ENCODE measurements at regions not wholly inside any gene's neighbourhood (a gene's known extent, or its start where the extent isn't known, plus 50 kb on each side); places are given as distances from the start of the nearest gene placed in this dataset.

GRCh38 chr2:32895424-32895823 lies 51.3 kb upstream of the LTBP1 start:
- Histone ChIP-seq H3K23me2 (ENCODE audit: low read depth, low read length) (no peaks in the 10 kb centered on the region), H3K79me2 (ENCODE audit: control insufficient read depth in 1 of 2, insufficient read depth in 2 of 2, low read length in 2 of 2) (no peaks in the 10 kb centered on the region), H3K27ac (ENCODE audit: low read depth, low read length) (no peak overlapping the region), H2BK15ac (ENCODE audit: low read length) (no peak overlapping the region), H2BK120ac (replicated peaks; ENCODE audit: low read depth, low read length) (no peak overlapping the region), H3K14ac (ENCODE audit: insufficient read length) (no peak overlapping the region), H4K20me1 (replicated peaks in 1 of 2; ENCODE audit: control insufficient read depth in 1 of 2, insufficient read depth in 2 of 2, low read length in 2 of 2) (no peaks in the 10 kb centered on the region), H2BK5ac (ENCODE audit: low read depth, low read length) (no peak overlapping the region), H3K36me3 (ENCODE audit: control insufficient read depth in 2 of 4, insufficient read depth in 4 of 4, low read length in 3 of 4) (no peaks in the 10 kb centered on the region), H3K4me3 (ENCODE audit: extremely low read depth in 1 of 4, insufficient read depth in 2 of 4, low read depth in 3 of 4, low read length in 4 of 4) (no peak overlapping the region), H4K5ac (ENCODE audit: insufficient read length, low read depth, low read length) (no peak overlapping the region), H2BK12ac (ENCODE audit: low read depth, low read length) (no peak overlapping the region), H2AK5ac (ENCODE audit: low read depth, low read length) (no peak overlapping the region), H3K4me1 (replicated peaks in 1 of 4; ENCODE audit: control insufficient read depth in 3 of 4, insufficient read depth in 4 of 4, low read length in 3 of 4) (peaks cover 0 to 3% (median 0%) of the 10 kb centered on the region in 4 experiments; a peak in 1 of 7 replicates), H3K4me2 (ENCODE audit: insufficient read depth in 1 of 2, low read depth in 2 of 2, low read length in 2 of 2) (no peak overlapping the region), H4K8ac (ENCODE audit: extremely low read depth, insufficient read depth, low read length) (no peak overlapping the region), H2AFZ (ENCODE audit: low read length) (no peak overlapping the region), H3K9me3 (ENCODE audit: insufficient read depth in 2 of 2, low read depth in 1 of 2, low read length in 1 of 2) (no peaks in the 10 kb centered on the region), H2BK20ac (ENCODE audit: low read length) (no peak overlapping the region), H3K18ac (ENCODE audit: extremely low read depth, low read length) (no peak overlapping the region), H3K79me1 (ENCODE audit: low read depth, low read length) (no peaks in the 10 kb centered on the region), H3K56ac (replicated peaks; ENCODE audit: insufficient read length, low read depth, low read length) (no peak overlapping the region), H3K27me3 (replicated peaks in 1 of 4; ENCODE audit: control insufficient read depth in 3 of 4, extremely low read depth in 1 of 4, insufficient read depth in 3 of 4, low read length in 3 of 4) (no peaks in the 10 kb centered on the region), H4K91ac (replicated peaks; ENCODE audit: insufficient read length, low read length) (no peak overlapping the region), H3K23ac (ENCODE audit: insufficient read length) (no peak overlapping the region), H3K9ac (replicated peaks in 1 of 4; ENCODE audit: extremely low read depth in 1 of 4, low read depth in 3 of 4, low read length in 3 of 4) (no peak overlapping the region), H3K4ac (replicated peaks; ENCODE audit: insufficient read length, low read depth, low read length) (no peak overlapping the region)
- WGBS, 2 experiments (ENCODE audit: extremely low coverage in 1 of 2, insufficient coverage in 1 of 2, insufficient read length in 1 of 2, insufficient replicate concordance in 2 of 2, low coverage in 1 of 2, low lambda C conversion rate in 2 of 2, missing lambda C conversion rate in 1 of 2) = 95% methylated on average over 1 of the region's 1 CpG; no CpG with 5 or more reads in 1 of the 2 experiments
- FAIRE-seq (peak; percentile 7), DNase-seq (ENCODE audit: low read depth in 1 of 2, low spot score in 2 of 2) (no peak)
- CTCF ChIA-PET (ENCODE audit: partially characterized antibody) = interaction anchor here (0.7 to 0.8 kb wide), 2 partner anchors 133 to 146 kb away, joined by 3 read pairs; no protein-coding TSS in a partner anchor
- POLR2A ChIA-PET (ENCODE audit: partially characterized antibody) = no interaction called here
- TF ChIP-seq ATF2 (IDR thresholded peaks at IDR 0.05; ENCODE audit: low read length) (no peak), TCF12 (IDR thresholded peaks at IDR 0.05; ENCODE audit: low read depth, low read length) (no peak), E2F6 (IDR thresholded peaks at IDR 0.05) (no peak), GABPA (IDR thresholded peaks at IDR 0.05; ENCODE audit: borderline replicate concordance, insufficient read depth, low read length) (no peak), BCL11A (IDR thresholded peaks at IDR 0.05; ENCODE audit: low read depth in 2 of 2, low read length in 2 of 2) (no peak), EZH2 (IDR thresholded peaks at IDR 0.05; ENCODE audit: low read depth, low read length, severe bottlenecking) (no peak), CTCF (IDR thresholded peaks at IDR 0.05; ENCODE audit: control extremely low read depth in 1 of 3, insufficient read depth in 1 of 3, low read depth in 1 of 3, low read length in 3 of 3) (no peak), SP2 (IDR thresholded peaks at IDR 0.05; ENCODE audit: low read length) (no peak), CBX8 (IDR thresholded peaks at IDR 0.05; ENCODE audit: borderline replicate concordance, low read depth, low read length) (no peak)
